Bronchial epithelial cell (primary cell): ENCODE measurements at regions not wholly inside any gene's neighbourhood (a gene's known extent, or its start where the extent isn't known, plus 50 kb on each side); places are given as distances from the start of the nearest gene placed in this dataset.

Source experiments
- DNase-seq: peaks from one replicate; pipeline ENCODE4 v3.0.0-alpha.2; 2010; ENCODE audit warnings: low read depth
- FAIRE-seq: peaks from 2 replicates; lab custom pipeline; 2011; peaks lifted over from hg19 to GRCh38; lab: Jason Lieb, UNC
- H3K27me3 ChIP-seq: 2 replicates; pipeline ENCODE4 v1.5.1; 2011; ENCODE audit warnings: low read length; ENCODE audit not compliant: control insufficient read depth, insufficient read depth
- H3K36me3 ChIP-seq: 2 replicates; pipeline ENCODE4 v1.5.1; 2011; ENCODE audit warnings: low read length; ENCODE audit not compliant: control insufficient read depth, insufficient read depth
- H3K4me3 ChIP-seq: 2 replicates; pipeline ENCODE4 v1.5.1; 2011; ENCODE audit warnings: mild to moderate bottlenecking, low read depth, low read length, control low read depth
- TF ChIP-seq, protein P1 (sequence below): IDR thresholded peaks from 2 replicates; pipeline ENCODE4 v1.5.1; 2011; ENCODE audit warnings: mild to moderate bottlenecking, moderate library complexity, low read length, control low read depth, inconsistent platforms; ENCODE audit not compliant: insufficient read depth, severe bottlenecking

DNA sequence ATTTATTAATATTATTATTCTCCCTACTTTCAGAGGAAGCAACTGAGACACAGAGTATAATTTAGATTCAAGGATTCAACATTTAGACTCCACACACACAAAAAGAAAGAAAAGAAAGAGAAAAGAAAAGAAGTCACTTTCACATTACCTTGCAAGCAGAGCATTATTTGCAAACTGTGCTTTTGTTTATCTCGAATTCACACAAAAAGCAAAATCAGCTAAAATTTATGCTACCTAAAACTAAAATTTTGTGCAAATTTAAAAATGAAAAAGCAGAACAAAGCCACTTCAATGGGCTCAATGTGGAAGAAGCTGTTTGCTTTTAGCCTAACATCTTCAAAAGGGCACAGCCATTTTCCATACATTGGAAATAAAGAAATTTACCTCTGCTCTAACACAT is 1282.7 kb upstream of the GYPC start:
- Histone ChIP-seq H3K36me3 (no peaks in the 10 kb centered on the region), H3K27me3 (no peaks in the 10 kb centered on the region), H3K4me3 (no peak overlapping the region)
- TF ChIP-seq, protein P1, sequence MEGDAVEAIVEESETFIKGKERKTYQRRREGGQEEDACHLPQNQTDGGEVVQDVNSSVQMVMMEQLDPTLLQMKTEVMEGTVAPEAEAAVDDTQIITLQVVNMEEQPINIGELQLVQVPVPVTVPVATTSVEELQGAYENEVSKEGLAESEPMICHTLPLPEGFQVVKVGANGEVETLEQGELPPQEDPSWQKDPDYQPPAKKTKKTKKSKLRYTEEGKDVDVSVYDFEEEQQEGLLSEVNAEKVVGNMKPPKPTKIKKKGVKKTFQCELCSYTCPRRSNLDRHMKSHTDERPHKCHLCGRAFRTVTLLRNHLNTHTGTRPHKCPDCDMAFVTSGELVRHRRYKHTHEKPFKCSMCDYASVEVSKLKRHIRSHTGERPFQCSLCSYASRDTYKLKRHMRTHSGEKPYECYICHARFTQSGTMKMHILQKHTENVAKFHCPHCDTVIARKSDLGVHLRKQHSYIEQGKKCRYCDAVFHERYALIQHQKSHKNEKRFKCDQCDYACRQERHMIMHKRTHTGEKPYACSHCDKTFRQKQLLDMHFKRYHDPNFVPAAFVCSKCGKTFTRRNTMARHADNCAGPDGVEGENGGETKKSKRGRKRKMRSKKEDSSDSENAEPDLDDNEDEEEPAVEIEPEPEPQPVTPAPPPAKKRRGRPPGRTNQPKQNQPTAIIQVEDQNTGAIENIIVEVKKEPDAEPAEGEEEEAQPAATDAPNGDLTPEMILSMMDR: no peak
- FAIRE-seq (no peak), DNase-seq (no peak)

GRCh38 chr2:125386074-125386473 is 1269.9 kb upstream of the GYPC start:
- DNase-seq (no peak), FAIRE-seq (no peak)
- H3K36me3 ChIP-seq: no peaks in the 10 kb centered on the region
- no peaks in the 10 kb centered on the region for H3K27me3 ChIP-seq
- H3K4me3 ChIP-seq: no peak overlapping the region
- TF ChIP-seq, protein P1: no peak

DNA sequence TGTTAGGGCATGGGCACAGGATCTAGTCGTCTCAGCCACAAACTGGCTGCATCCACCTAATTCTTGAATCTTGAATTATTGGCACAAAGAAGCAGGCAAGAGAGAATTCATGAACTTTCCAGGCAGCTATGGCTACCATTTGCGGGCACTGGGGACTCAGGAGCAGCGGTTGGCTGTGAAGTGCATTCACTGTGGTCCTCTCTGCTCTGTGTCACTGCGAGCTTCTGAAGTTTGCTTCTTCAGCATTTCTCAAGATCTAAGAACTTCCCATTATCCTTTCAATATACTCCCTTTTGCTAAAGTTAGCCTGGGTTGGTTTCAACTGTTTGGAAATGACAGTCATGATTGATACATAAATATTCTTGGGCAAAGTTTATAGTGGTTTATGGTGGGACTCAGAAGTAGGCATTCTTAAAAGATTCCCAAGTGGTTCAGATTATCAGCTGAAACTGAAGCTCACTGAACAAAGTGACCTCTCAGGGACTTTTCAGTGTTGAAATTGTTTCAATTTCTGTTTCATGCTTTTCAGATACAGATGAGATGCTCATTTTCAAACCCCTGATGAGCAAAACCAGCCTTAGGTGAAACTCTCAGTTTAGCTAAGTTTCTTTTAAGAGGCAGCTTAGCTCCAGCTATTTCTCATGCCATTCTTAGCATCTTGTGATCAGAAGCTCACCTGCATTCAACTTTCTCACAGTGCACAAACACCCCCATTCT is 1258.3 kb upstream of the GYPC start:
- FAIRE-seq: no peak

DNA sequence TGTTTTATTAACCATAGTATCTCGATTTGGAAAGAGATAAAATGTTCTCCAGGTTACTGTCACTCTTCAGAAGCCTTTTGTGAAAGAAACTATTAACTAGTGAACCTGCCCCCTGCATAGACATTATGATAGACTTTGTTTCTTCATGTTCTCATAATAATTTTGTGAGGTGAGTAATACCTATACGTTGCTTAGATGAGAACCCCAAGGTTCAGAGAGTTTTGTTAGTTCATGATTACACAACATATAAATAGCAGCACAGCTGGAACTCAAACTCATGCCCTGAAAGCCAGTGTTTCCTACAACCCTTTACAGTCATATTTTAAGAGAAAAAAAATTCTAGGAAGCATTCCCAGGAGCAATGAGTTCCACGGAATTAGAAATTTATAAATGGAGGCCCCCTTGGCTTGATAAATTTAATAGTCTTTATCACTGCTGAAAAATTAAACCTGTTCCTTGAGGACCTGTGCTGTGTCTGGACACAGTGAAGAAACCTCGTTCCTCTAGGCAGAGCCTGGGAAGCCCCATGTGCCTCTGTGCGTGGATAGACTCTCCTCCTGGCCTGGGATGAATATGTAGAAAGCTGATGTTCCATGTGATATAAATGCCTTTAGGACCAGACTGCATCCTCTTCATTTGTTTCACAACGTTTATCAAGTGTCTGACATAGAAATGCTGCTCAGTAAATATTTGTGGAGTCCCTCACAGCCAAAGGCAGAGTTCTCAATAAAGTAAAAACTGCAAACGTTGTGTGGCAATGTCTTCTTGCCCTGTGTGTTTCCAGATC is 1257.0 kb upstream of the GYPC start:
- FAIRE-seq (no peak), DNase-seq (no peak)
- TF ChIP-seq, protein P1: no peak
- no peaks in the 10 kb centered on the region for H3K27me3 ChIP-seq
- H3K4me3 ChIP-seq: no peak overlapping the region
- H3K36me3 ChIP-seq: no peaks in the 10 kb centered on the region

More for the DNA sequence above, 1258.3 kb upstream of the GYPC start:
- Histone ChIP-seq H3K4me3 (no peak overlapping the region), H3K36me3 (no peaks in the 10 kb centered on the region), H3K27me3 (no peaks in the 10 kb centered on the region)
- TF ChIP-seq, protein P1: no peak
- no peak for DNase-seq

DNA sequence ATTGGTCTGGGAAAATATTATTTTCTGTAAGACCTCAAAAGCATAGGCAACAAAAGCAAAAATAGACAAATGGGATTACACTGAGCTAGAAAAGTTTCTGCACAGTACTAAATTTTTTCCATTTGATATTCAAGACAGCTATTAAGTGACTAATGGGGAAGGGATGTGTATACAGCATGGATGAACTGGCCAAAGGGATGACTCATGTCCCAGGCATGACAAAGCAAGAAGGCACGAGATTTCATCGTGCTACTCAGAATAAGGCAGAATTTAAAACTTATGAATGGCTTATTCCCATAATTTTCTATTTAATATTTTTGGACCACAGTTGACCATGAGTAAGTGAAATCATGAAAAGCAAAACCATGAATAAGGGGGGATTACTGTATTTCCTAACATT is 1250.1 kb upstream of the GYPC start:
- Histone ChIP-seq H3K36me3 (no peaks in the 10 kb centered on the region), H3K27me3 (no peaks in the 10 kb centered on the region), H3K4me3 (no peak overlapping the region)
- TF ChIP-seq, protein P1: no peak
- FAIRE-seq (no peak), DNase-seq (peak; percentile 92)
